ENCODE measurements at regions not wholly inside any gene's neighbourhood (a gene's known extent, or its start where the extent isn't known, plus 50 kb on each side); places are given as distances from the start of the nearest gene placed in this dataset.
A peak's percentile ranks its signal among the peaks of the same experiment; 100 is the strongest.
"Not testable (repeated sequence)": the region's sequence is repeated elsewhere in the genome, so short reads cannot be mapped to it uniquely, and the experiment has no call there.

GRCh38 chr12:59164991-59165718, 244.9 kb upstream of the LRIG3 start:
- no peak overlapping the region for H3K4me3 ChIP-seq
- H3K27ac ChIP-seq, result no peak overlapping the region

GRCh38 chr12:59164226-59164625, 243.9 kb upstream of the LRIG3 start:
- H3K27ac ChIP-seq, result no peak overlapping the region

GRCh38 chr12:59158681-59159080, 238.4 kb upstream of the LRIG3 start:
- Histone ChIP-seq H3K4me3 (no peak overlapping the region), H3K27ac (no peak overlapping the region)

More at GRCh38 chr12:59164226-59164625, 243.9 kb upstream of the LRIG3 start:
- no peak overlapping the region for H3K4me3 ChIP-seq

- Histone ChIP-seq H3K4me3 (no peak overlapping the region), H3K27ac (no peak overlapping the region)
These were observed 237.8 kb upstream of the LRIG3 start for GRCh38 chr12:59158066-59158465.

GRCh38 chr12:59155448-59155847, 235.1 kb upstream of the LRIG3 start:
- no peak overlapping the region for H3K4me3 ChIP-seq
- no peak overlapping the region for H3K27ac ChIP-seq

- Histone ChIP-seq H3K4me3 (no peak overlapping the region), H3K27ac (no peak overlapping the region)
These were observed 230.9 kb upstream of the LRIG3 start for GRCh38 chr12:59151243-59151642.

- Histone ChIP-seq H3K27ac (no peak overlapping the region), H3K4me3 (no peak overlapping the region)
These were observed 229.8 kb upstream of the LRIG3 start for GRCh38 chr12:59149995-59150642.

GRCh38 chr12:59147791-59148190, 227.5 kb upstream of the LRIG3 start:
- H3K27ac ChIP-seq, result no peak overlapping the region
- no peak overlapping the region for H3K4me3 ChIP-seq

- Histone ChIP-seq H3K27ac (peak overlapping the region in 1 of 21 experiments; percentile 50), H3K4me3 (no peak overlapping the region)
These were observed 222.0 kb upstream of the LRIG3 start for GRCh38 chr12:59142183-59142790.

GRCh38 chr12:59134750-59135149, 214.4 kb upstream of the LRIG3 start:
- no peak overlapping the region for H3K4me3 ChIP-seq
- H3K27ac ChIP-seq, result no peak overlapping the region

GRCh38 chr12:59131462-59131861, 211.2 kb upstream of the LRIG3 start:
- Histone ChIP-seq H3K4me3 (no peak overlapping the region), H3K27ac (no peak overlapping the region)

- no peak overlapping the region for H3K4me3 ChIP-seq
- H3K27ac ChIP-seq, result peak overlapping the region in 5 of 21 experiments; percentile 0 to 71 (median 68)
These were observed 202.5 kb upstream of the LRIG3 start for GRCh38 chr12:59122784-59123183.

GRCh38 chr12:59121451-59121850, 201.1 kb upstream of the LRIG3 start:
- peak overlapping the region in 12 of 21 experiments; percentile 0 to 71 (median 39) for H3K27ac ChIP-seq
- no peak overlapping the region for H3K4me3 ChIP-seq

GRCh38 chr12:59119676-59120075, 199.4 kb upstream of the LRIG3 start:
- Histone ChIP-seq H3K27ac (no peak overlapping the region), H3K4me3 (no peak overlapping the region)

- H3K4me3 ChIP-seq, result no peak overlapping the region
- H3K27ac ChIP-seq, result no peak overlapping the region
These were observed 198.1 kb upstream of the LRIG3 start for GRCh38 chr12:59118356-59118755.

- no peak overlapping the region for H3K4me3 ChIP-seq
These were observed 195.7 kb upstream of the LRIG3 start for GRCh38 chr12:59115995-59116394.

GRCh38 chr12:59115526-59115925, 195.2 kb upstream of the LRIG3 start:
- H3K27ac ChIP-seq, result peak overlapping the region in 1 of 21 experiments; percentile 56
- no peak overlapping the region for H3K4me3 ChIP-seq

More at GRCh38 chr12:59115995-59116394, 195.7 kb upstream of the LRIG3 start:
- H3K27ac ChIP-seq, result peak overlapping the region in 1 of 21 experiments; percentile 8

- H3K4me3 ChIP-seq, result no peak overlapping the region
- H3K27ac ChIP-seq, result peak overlapping the region in 4 of 21 experiments; percentile 17 to 66 (median 52)
These were observed 193.7 kb upstream of the LRIG3 start for GRCh38 chr12:59113831-59114615.

- H3K27ac ChIP-seq, result no peak overlapping the region
- H3K4me3 ChIP-seq, result no peak overlapping the region
These were observed 191.5 kb upstream of the LRIG3 start for GRCh38 chr12:59111851-59112250.

GRCh38 chr12:59108516-59108915, 188.2 kb upstream of the LRIG3 start:
- H3K27ac ChIP-seq, H3K4me3 ChIP-seq: not testable (repeated sequence)
